Stomach (tissue), 4 donors: ENCODE measurements at regions not wholly inside any gene's neighbourhood (a gene's known extent, or its start where the extent isn't known, plus 50 kb on each side); places are given as distances from the start of the nearest gene placed in this dataset.

ENCODE experiments used
- EP300 ChIP-seq: sonication (generic); formaldehyde crosslinking; IDR thresholded peaks from one replicate; pipeline ENCODE4 v1.6.1; 2017; ENCODE audit warnings: antibody characterized with exemption
- POLR2A ChIP-seq, 4 donors: fragments of 450-650 bp; IDR thresholded peaks; one replicate each; pipeline ENCODE4 v1.6.1; 2016; ENCODE audit warnings: antibody characterized with exemption in 4 of 4, control low read depth in 2 of 4, mild to moderate bottlenecking in 1 of 4, moderate library complexity in 1 of 4
- POLR2AphosphoS5 ChIP-seq, 3 donors: sonication (generic); formaldehyde crosslinking; IDR thresholded peaks; one replicate each; pipeline ENCODE4 v1.6.1; 2016; ENCODE audit warnings: antibody characterized with exemption in 3 of 3
- TF ChIP-seq, protein P1 (sequence below), 7 experiments: fragments of 450-650 bp in 4 of 7; fragments of 200-600 bp in 3 of 7; sonication (generic) in 3 of 7; IDR thresholded peaks; one replicate each; pipeline ENCODE4 v1.5.1; 2016 to 2019; ENCODE audit warnings: antibody characterized with exemption in 7 of 7, control low read depth in 2 of 7, mild to moderate bottlenecking in 1 of 7

DNA sequence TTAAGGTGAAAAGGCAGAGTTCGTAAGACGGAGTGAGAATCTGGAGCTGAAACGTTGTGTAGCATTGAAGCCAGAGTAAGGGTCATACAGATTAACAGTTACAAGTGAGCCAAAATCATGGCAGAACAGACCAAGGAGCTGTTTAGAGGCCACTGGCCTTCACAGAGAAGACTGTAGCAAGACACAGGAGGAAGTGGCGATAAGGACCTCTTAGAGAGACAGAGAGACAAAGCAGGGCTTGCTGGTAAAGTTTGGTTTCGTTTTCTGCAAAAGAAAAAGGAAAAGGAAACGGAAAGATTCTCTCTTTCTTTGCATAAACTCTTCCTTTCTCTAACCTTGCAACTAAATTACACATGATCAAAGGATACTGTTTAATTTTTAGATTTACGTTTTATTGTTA lies 83.0 kb downstream of the AASDHPPT start:
- TF ChIP-seq POLR2AphosphoS5 (IDR thresholded peaks at IDR 0.05) (no peak), EP300 (no peak), POLR2A (IDR thresholded peaks at IDR 0.05) (no peak)
- TF ChIP-seq, protein P1, sequence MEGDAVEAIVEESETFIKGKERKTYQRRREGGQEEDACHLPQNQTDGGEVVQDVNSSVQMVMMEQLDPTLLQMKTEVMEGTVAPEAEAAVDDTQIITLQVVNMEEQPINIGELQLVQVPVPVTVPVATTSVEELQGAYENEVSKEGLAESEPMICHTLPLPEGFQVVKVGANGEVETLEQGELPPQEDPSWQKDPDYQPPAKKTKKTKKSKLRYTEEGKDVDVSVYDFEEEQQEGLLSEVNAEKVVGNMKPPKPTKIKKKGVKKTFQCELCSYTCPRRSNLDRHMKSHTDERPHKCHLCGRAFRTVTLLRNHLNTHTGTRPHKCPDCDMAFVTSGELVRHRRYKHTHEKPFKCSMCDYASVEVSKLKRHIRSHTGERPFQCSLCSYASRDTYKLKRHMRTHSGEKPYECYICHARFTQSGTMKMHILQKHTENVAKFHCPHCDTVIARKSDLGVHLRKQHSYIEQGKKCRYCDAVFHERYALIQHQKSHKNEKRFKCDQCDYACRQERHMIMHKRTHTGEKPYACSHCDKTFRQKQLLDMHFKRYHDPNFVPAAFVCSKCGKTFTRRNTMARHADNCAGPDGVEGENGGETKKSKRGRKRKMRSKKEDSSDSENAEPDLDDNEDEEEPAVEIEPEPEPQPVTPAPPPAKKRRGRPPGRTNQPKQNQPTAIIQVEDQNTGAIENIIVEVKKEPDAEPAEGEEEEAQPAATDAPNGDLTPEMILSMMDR (IDR thresholded peaks at IDR 0.05), result no peak
